ENCODE measurements at regions not wholly inside any gene's neighbourhood (a gene's known extent, or its start where the extent isn't known, plus 50 kb on each side); places are given as distances from the start of the nearest gene placed in this dataset.

DNA sequence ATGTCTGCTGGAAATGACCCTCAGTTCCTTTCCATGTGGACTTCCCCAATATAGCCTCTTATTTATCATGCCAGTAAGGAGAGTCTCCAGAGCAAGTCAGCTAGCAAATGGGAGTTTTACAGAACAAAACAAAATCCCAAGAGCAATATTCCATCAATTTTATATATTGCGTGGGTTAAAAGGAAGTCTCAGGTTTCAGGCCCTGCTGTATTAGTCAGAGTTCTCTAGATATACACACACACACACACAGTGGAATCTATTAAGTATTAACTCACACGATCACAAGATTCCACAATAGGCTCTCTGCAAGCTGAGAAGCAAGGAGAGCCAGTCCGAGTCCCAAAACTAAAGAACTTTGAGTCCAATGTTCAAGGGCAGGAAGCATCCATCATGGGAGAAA lies 102.8 kb upstream of the MAP2 start:
- TF ChIP-seq EZH2 (IDR thresholded peaks at IDR 0.05; ENCODE audit: borderline replicate concordance, low read depth, low read length, poor library complexity, severe bottlenecking) = no peak
- TF ChIP-seq, protein P1, sequence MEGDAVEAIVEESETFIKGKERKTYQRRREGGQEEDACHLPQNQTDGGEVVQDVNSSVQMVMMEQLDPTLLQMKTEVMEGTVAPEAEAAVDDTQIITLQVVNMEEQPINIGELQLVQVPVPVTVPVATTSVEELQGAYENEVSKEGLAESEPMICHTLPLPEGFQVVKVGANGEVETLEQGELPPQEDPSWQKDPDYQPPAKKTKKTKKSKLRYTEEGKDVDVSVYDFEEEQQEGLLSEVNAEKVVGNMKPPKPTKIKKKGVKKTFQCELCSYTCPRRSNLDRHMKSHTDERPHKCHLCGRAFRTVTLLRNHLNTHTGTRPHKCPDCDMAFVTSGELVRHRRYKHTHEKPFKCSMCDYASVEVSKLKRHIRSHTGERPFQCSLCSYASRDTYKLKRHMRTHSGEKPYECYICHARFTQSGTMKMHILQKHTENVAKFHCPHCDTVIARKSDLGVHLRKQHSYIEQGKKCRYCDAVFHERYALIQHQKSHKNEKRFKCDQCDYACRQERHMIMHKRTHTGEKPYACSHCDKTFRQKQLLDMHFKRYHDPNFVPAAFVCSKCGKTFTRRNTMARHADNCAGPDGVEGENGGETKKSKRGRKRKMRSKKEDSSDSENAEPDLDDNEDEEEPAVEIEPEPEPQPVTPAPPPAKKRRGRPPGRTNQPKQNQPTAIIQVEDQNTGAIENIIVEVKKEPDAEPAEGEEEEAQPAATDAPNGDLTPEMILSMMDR (conservative IDR thresholded peaks at IDR 0.05; ENCODE audit: low read depth, low read length) = no peak

All from A673 (cell line).